GM19240 (cell line): ENCODE measurements at regions not wholly inside any gene's neighbourhood (a gene's known extent, or its start where the extent isn't known, plus 50 kb on each side); places are given as distances from the start of the nearest gene placed in this dataset.
"Not testable (repeated sequence)": the region's sequence is repeated elsewhere in the genome, so short reads cannot be mapped to it uniquely, and the experiment has no call there.

ENCODE experiments used
- DNase-seq: peaks from one replicate; pipeline ENCODE4 v3.0.0; 2011; ENCODE audit warnings: low spot score; ENCODE audit not compliant: insufficient read length

GRCh38 chr4:187887906-187888305, 107.7 kb upstream of the ZFP42 start:
- no peak for DNase-seq

- DNase-seq: no peak
These were observed 105.9 kb upstream of the ZFP42 start for GRCh38 chr4:187889651-187890050.

- DNase-seq: no peak
These were observed 102.2 kb upstream of the ZFP42 start for GRCh38 chr4:187893418-187893817.

- no peak for DNase-seq
These were observed 92.5 kb upstream of the ZFP42 start for GRCh38 chr4:187903106-187903505.

GRCh38 chr4:187903700-187904099, 91.9 kb upstream of the ZFP42 start:
- DNase-seq: no peak

- DNase-seq: no peak
These were observed 87.5 kb upstream of the ZFP42 start for GRCh38 chr4:187908079-187908561.

- no peak for DNase-seq
These were observed 86.8 kb upstream of the ZFP42 start for GRCh38 chr4:187908731-187909130.

- DNase-seq: no peak
These were observed 84.8 kb upstream of the ZFP42 start for GRCh38 chr4:187910741-187911140.

GRCh38 chr4:187915406-187915805, 80.2 kb upstream of the ZFP42 start:
- not testable (repeated sequence) for DNase-seq

GRCh38 chr4:187919966-187920365, 75.6 kb upstream of the ZFP42 start:
- DNase-seq: no peak

GRCh38 chr4:187921946-187922623, 73.5 kb upstream of the ZFP42 start:
- DNase-seq: no peak

- DNase-seq: no peak
These were observed 66.5 kb upstream of the ZFP42 start for GRCh38 chr4:187929024-187929423.

- no peak for DNase-seq
These were observed 60.8 kb upstream of the ZFP42 start for GRCh38 chr4:187934766-187935165.

- no peak for DNase-seq
These were observed 58.0 kb upstream of the ZFP42 start for GRCh38 chr4:187937557-187937956.

- DNase-seq: no peak
These were observed 55.3 kb upstream of the ZFP42 start for GRCh38 chr4:187940299-187940698.

- no peak for DNase-seq
These were observed 52.6 kb upstream of the ZFP42 start for GRCh38 chr4:187942968-187943367.

- no peak for DNase-seq
These were observed 51.4 kb upstream of the ZFP42 start for GRCh38 chr4:187944179-187944578.
